ENCODE measurements at regions not wholly inside any gene's neighbourhood (a gene's known extent, or its start where the extent isn't known, plus 50 kb on each side); places are given as distances from the start of the nearest gene placed in this dataset.

GRCh38 chr14:38561657-38562056, 305.8 kb upstream of the CLEC14A start:
- no peak for TF ChIP-seq POLR2AphosphoS5 (IDR thresholded peaks at IDR 0.05; ENCODE audit: low read depth, low read length)
- no peak for TF ChIP-seq POU2F2 (IDR thresholded peaks at IDR 0.05; ENCODE audit: low read depth, low read length)
- no peak for TF ChIP-seq POLR2A (IDR thresholded peaks at IDR 0.05; ENCODE audit: low read depth, low read length)
- TF ChIP-seq TAF1 (IDR thresholded peaks at IDR 0.05; ENCODE audit: low read depth, low read length), result no peak
- no peak for TF ChIP-seq SPI1 (IDR thresholded peaks at IDR 0.05; ENCODE audit: low read depth, low read length)

Measured in GM12891 (cell line).